H1 (cell line): ENCODE measurements at regions not wholly inside any gene's neighbourhood (a gene's known extent, or its start where the extent isn't known, plus 50 kb on each side); places are given as distances from the start of the nearest gene placed in this dataset.

Experiments
- SP2 ChIP-seq: IDR thresholded peaks from 2 replicates; pipeline ENCODE4 v1.6.1; 2012; ENCODE audit warnings: mild to moderate bottlenecking, low read length, inconsistent platforms
- TF ChIP-seq, protein P1 (sequence below): fragments of 300-600 bp; sonication (generic); IDR thresholded peaks from 2 replicates; pipeline ENCODE4 v1.7.1; 2012; ENCODE audit warnings: low read length, moderate library complexity, mild to moderate bottlenecking, inconsistent platforms; ENCODE audit not compliant: insufficient replicate concordance

- TF ChIP-seq, protein P1, sequence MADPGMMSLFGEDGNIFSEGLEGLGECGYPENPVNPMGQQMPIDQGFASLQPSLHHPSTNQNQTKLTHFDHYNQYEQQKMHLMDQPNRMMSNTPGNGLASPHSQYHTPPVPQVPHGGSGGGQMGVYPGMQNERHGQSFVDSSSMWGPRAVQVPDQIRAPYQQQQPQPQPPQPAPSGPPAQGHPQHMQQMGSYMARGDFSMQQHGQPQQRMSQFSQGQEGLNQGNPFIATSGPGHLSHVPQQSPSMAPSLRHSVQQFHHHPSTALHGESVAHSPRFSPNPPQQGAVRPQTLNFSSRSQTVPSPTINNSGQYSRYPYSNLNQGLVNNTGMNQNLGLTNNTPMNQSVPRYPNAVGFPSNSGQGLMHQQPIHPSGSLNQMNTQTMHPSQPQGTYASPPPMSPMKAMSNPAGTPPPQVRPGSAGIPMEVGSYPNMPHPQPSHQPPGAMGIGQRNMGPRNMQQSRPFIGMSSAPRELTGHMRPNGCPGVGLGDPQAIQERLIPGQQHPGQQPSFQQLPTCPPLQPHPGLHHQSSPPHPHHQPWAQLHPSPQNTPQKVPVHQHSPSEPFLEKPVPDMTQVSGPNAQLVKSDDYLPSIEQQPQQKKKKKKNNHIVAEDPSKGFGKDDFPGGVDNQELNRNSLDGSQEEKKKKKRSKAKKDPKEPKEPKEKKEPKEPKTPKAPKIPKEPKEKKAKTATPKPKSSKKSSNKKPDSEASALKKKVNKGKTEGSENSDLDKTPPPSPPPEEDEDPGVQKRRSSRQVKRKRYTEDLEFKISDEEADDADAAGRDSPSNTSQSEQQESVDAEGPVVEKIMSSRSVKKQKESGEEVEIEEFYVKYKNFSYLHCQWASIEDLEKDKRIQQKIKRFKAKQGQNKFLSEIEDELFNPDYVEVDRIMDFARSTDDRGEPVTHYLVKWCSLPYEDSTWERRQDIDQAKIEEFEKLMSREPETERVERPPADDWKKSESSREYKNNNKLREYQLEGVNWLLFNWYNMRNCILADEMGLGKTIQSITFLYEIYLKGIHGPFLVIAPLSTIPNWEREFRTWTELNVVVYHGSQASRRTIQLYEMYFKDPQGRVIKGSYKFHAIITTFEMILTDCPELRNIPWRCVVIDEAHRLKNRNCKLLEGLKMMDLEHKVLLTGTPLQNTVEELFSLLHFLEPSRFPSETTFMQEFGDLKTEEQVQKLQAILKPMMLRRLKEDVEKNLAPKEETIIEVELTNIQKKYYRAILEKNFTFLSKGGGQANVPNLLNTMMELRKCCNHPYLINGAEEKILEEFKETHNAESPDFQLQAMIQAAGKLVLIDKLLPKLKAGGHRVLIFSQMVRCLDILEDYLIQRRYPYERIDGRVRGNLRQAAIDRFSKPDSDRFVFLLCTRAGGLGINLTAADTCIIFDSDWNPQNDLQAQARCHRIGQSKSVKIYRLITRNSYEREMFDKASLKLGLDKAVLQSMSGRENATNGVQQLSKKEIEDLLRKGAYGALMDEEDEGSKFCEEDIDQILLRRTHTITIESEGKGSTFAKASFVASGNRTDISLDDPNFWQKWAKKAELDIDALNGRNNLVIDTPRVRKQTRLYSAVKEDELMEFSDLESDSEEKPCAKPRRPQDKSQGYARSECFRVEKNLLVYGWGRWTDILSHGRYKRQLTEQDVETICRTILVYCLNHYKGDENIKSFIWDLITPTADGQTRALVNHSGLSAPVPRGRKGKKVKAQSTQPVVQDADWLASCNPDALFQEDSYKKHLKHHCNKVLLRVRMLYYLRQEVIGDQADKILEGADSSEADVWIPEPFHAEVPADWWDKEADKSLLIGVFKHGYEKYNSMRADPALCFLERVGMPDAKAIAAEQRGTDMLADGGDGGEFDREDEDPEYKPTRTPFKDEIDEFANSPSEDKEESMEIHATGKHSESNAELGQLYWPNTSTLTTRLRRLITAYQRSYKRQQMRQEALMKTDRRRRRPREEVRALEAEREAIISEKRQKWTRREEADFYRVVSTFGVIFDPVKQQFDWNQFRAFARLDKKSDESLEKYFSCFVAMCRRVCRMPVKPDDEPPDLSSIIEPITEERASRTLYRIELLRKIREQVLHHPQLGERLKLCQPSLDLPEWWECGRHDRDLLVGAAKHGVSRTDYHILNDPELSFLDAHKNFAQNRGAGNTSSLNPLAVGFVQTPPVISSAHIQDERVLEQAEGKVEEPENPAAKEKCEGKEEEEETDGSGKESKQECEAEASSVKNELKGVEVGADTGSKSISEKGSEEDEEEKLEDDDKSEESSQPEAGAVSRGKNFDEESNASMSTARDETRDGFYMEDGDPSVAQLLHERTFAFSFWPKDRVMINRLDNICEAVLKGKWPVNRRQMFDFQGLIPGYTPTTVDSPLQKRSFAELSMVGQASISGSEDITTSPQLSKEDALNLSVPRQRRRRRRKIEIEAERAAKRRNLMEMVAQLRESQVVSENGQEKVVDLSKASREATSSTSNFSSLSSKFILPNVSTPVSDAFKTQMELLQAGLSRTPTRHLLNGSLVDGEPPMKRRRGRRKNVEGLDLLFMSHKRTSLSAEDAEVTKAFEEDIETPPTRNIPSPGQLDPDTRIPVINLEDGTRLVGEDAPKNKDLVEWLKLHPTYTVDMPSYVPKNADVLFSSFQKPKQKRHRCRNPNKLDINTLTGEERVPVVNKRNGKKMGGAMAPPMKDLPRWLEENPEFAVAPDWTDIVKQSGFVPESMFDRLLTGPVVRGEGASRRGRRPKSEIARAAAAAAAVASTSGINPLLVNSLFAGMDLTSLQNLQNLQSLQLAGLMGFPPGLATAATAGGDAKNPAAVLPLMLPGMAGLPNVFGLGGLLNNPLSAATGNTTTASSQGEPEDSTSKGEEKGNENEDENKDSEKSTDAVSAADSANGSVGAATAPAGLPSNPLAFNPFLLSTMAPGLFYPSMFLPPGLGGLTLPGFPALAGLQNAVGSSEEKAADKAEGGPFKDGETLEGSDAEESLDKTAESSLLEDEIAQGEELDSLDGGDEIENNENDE, result no peak
- TF ChIP-seq SP2, result no peak
Observed at GRCh38 chr11:96905663-96906062, 515.9 kb downstream of the JRKL start (continued).
